Upper lobe of left lung (tissue), 4 donors: ENCODE measurements at regions not wholly inside any gene's neighbourhood (a gene's known extent, or its start where the extent isn't known, plus 50 kb on each side); places are given as distances from the start of the nearest gene placed in this dataset.

Experiments
- EP300 ChIP-seq, 4 donors: sonication (generic); formaldehyde crosslinking; IDR thresholded peaks; one replicate each; pipeline ENCODE4 v1.5.1; 2017; ENCODE audit warnings: antibody characterized with exemption in 4 of 4, control low read depth in 2 of 4
- POLR2A ChIP-seq, 4 donors: fragments of 450-650 bp; IDR thresholded peaks; one replicate each; pipeline ENCODE4 v1.5.1; 2016 to 2017; ENCODE audit warnings: antibody characterized with exemption in 4 of 4, mild to moderate bottlenecking in 2 of 4
- POLR2AphosphoS5 ChIP-seq, 2 donors: sonication (generic); formaldehyde crosslinking; IDR thresholded peaks; one replicate each; pipeline ENCODE4 v1.5.1; 2017; ENCODE audit warnings: antibody characterized with exemption in 2 of 2
- TF ChIP-seq, protein P1 (sequence below), 6 experiments: fragments of 450-650 bp in 4 of 6; fragments of 200-600 bp in 2 of 6; sonication (generic) in 2 of 6; IDR thresholded peaks; one replicate each; pipeline ENCODE4 v1.5.1; 2016 to 2019; ENCODE audit warnings: antibody characterized with exemption in 6 of 6

DNA sequence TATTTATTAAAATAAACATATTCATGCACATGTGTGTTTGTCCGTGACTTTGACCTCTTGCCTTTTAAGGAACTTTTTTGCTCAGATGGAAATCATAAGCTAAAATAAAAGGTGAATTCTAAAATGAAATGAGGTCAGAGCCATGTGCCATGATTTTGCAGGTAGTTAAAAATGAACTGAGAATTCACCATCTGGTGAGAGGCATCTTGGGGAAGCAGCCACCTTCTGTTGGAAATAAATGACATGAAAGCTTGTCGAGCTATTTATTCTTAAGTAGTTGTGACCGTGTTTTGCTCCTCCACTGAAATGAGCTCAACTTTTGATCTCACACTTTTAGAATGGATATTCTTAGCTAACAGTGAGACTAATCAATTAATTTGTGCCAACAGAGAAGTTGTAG lies 56.8 kb upstream of the CNOT2 start:
- TF ChIP-seq, protein P1, sequence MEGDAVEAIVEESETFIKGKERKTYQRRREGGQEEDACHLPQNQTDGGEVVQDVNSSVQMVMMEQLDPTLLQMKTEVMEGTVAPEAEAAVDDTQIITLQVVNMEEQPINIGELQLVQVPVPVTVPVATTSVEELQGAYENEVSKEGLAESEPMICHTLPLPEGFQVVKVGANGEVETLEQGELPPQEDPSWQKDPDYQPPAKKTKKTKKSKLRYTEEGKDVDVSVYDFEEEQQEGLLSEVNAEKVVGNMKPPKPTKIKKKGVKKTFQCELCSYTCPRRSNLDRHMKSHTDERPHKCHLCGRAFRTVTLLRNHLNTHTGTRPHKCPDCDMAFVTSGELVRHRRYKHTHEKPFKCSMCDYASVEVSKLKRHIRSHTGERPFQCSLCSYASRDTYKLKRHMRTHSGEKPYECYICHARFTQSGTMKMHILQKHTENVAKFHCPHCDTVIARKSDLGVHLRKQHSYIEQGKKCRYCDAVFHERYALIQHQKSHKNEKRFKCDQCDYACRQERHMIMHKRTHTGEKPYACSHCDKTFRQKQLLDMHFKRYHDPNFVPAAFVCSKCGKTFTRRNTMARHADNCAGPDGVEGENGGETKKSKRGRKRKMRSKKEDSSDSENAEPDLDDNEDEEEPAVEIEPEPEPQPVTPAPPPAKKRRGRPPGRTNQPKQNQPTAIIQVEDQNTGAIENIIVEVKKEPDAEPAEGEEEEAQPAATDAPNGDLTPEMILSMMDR (IDR thresholded peaks at IDR 0.05), result no peak
- TF ChIP-seq POLR2A (IDR thresholded peaks at IDR 0.05) (no peak), POLR2AphosphoS5 (IDR thresholded peaks at IDR 0.05) (no peak), EP300 (IDR thresholded peaks at IDR 0.05) (no peak)
